ENCODE measurements at regions not wholly inside any gene's neighbourhood (a gene's known extent, or its start where the extent isn't known, plus 50 kb on each side); places are given as distances from the start of the nearest gene placed in this dataset.

DNA sequence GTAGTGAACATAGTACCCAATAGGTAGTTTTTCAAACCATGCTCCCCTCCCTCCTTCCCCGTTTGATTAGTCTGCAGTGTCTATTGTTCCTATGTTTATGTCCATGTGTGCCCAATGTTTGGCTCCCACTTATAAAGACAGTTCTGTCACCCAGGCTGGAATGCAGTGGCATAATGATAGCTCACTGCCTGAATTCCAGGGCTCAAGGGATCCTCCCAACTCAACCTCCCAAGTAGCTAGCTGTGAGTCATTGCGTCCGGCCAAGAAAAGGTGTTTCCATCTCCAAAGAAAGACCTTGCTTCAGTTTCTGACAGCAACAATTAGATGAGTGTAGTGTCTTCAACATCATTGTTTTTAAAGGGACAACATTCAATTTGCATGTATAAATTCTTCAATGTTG, 131.1 kb upstream of the CEP162 start:
- no peak overlapping the region for H2AFZ ChIP-seq
- no peaks in the 10 kb centered on the region for H3K27me3 ChIP-seq (ENCODE audit: insufficient read depth)
- Mint-ChIP-seq H3K9me3 (no peaks in the 10 kb centered on the region), H3K27ac (no peak overlapping the region), H3K4me3 (no peak overlapping the region), H3K36me3 (ENCODE audit: low read depth) (no peaks in the 10 kb centered on the region), H3K27me3 (ENCODE audit: insufficient read depth, low read depth, poor library complexity) (no peaks in the 10 kb centered on the region), H3K4me1 (peaks cover 3% of the 10 kb centered on the region; the same call in 1 of the 3 replicates)
- no peak overlapping the region for H3K27ac ChIP-seq (ENCODE audit: low read depth)
- DNase-seq (ENCODE audit: low spot score) = no peak
- H4K20me1 ChIP-seq (replicated peaks; ENCODE audit: insufficient read depth) = no peaks in the 10 kb centered on the region
- peaks cover 3% of the 10 kb centered on the region; the same call in 1 of the 2 replicates for H3K4me1 ChIP-seq (ENCODE audit: insufficient read depth)
- H3K79me2 ChIP-seq (replicated peaks; ENCODE audit: insufficient read depth) = no peaks in the 10 kb centered on the region
- H3K4me3 ChIP-seq = no peak overlapping the region
- ATAC-seq = no peak
- no peak overlapping the region for H3K4me2 ChIP-seq
- H3K9me2 ChIP-seq (ENCODE audit: insufficient read depth) = no peaks in the 10 kb centered on the region
- H3K36me3 ChIP-seq (ENCODE audit: insufficient read depth) = no peaks in the 10 kb centered on the region
- no peaks in the 10 kb centered on the region for H3F3A ChIP-seq (replicated peaks; ENCODE audit: low read depth)
- TF ChIP-seq CREB1 (CRISPR knock-in tag; IDR thresholded peaks at IDR 0.05; ENCODE audit: low read depth) = no peak
- TF ChIP-seq, protein P1, sequence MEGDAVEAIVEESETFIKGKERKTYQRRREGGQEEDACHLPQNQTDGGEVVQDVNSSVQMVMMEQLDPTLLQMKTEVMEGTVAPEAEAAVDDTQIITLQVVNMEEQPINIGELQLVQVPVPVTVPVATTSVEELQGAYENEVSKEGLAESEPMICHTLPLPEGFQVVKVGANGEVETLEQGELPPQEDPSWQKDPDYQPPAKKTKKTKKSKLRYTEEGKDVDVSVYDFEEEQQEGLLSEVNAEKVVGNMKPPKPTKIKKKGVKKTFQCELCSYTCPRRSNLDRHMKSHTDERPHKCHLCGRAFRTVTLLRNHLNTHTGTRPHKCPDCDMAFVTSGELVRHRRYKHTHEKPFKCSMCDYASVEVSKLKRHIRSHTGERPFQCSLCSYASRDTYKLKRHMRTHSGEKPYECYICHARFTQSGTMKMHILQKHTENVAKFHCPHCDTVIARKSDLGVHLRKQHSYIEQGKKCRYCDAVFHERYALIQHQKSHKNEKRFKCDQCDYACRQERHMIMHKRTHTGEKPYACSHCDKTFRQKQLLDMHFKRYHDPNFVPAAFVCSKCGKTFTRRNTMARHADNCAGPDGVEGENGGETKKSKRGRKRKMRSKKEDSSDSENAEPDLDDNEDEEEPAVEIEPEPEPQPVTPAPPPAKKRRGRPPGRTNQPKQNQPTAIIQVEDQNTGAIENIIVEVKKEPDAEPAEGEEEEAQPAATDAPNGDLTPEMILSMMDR (conservative IDR thresholded peaks at IDR 0.05; ENCODE audit: low read depth in 2 of 2) = no peak
- no peak for TF ChIP-seq POLR2AphosphoS5 (IDR thresholded peaks at IDR 0.05; ENCODE audit: low read depth)
- TF ChIP-seq, protein P2, sequence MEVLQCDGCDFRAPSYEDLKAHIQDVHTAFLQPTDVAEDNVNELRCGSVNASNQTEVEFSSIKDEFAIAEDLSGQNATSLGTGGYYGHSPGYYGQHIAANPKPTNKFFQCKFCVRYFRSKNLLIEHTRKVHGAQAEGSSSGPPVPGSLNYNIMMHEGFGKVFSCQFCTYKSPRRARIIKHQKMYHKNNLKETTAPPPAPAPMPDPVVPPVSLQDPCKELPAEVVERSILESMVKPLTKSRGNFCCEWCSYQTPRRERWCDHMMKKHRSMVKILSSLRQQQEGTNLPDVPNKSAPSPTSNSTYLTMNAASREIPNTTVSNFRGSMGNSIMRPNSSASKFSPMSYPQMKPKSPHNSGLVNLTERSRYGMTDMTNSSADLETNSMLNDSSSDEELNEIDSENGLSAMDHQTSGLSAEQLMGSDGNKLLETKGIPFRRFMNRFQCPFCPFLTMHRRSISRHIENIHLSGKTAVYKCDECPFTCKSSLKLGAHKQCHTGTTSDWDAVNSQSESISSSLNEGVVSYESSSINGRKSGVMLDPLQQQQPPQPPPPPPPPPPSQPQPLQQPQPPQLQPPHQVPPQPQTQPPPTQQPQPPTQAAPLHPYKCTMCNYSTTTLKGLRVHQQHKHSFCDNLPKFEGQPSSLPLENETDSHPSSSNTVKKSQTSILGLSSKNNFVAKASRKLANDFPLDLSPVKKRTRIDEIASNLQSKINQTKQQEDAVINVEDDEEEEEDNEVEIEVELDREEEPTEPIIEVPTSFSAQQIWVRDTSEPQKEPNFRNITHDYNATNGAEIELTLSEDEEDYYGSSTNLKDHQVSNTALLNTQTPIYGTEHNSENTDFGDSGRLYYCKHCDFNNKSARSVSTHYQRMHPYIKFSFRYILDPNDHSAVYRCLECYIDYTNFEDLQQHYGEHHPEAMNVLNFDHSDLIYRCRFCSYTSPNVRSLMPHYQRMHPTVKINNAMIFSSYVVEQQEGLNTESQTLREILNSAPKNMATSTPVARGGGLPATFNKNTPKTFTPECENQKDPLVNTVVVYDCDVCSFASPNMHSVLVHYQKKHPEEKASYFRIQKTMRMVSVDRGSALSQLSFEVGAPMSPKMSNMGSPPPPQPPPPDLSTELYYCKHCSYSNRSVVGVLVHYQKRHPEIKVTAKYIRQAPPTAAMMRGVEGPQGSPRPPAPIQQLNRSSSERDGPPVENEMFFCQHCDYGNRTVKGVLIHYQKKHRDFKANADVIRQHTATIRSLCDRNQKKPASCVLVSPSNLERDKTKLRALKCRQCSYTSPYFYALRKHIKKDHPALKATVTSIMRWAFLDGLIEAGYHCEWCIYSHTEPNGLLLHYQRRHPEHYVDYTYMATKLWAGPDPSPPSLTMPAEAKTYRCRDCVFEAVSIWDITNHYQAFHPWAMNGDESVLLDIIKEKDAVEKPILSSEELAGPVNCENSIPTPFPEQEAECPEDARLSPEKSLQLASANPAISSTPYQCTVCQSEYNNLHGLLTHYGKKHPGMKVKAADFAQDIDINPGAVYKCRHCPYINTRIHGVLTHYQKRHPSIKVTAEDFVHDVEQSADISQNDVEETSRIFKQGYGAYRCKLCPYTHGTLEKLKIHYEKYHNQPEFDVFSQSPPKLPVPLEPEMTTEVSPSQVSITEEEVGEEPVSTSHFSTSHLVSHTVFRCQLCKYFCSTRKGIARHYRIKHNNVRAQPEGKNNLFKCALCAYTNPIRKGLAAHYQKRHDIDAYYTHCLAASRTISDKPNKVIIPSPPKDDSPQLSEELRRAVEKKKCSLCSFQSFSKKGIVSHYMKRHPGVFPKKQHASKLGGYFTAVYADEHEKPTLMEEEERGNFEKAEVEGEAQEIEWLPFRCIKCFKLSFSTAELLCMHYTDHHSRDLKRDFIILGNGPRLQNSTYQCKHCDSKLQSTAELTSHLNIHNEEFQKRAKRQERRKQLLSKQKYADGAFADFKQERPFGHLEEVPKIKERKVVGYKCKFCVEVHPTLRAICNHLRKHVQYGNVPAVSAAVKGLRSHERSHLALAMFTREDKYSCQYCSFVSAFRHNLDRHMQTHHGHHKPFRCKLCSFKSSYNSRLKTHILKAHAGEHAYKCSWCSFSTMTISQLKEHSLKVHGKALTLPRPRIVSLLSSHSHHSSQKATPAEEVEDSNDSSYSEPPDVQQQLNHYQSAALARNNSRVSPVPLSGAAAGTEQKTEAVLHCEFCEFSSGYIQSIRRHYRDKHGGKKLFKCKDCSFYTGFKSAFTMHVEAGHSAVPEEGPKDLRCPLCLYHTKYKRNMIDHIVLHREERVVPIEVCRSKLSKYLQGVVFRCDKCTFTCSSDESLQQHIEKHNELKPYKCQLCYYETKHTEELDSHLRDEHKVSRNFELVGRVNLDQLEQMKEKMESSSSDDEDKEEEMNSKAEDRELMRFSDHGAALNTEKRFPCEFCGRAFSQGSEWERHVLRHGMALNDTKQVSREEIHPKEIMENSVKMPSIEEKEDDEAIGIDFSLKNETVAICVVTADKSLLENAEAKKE (CRISPR knock-in tag; IDR thresholded peaks at IDR 0.05) = no peak
- TF ChIP-seq, protein P3, sequence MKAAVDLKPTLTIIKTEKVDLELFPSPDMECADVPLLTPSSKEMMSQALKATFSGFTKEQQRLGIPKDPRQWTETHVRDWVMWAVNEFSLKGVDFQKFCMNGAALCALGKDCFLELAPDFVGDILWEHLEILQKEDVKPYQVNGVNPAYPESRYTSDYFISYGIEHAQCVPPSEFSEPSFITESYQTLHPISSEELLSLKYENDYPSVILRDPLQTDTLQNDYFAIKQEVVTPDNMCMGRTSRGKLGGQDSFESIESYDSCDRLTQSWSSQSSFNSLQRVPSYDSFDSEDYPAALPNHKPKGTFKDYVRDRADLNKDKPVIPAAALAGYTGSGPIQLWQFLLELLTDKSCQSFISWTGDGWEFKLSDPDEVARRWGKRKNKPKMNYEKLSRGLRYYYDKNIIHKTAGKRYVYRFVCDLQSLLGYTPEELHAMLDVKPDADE (IDR thresholded peaks at IDR 0.05) = no peak
- no peak for TF ChIP-seq STAT1 (IDR thresholded peaks at IDR 0.05; ENCODE audit: unreplicated experiment)
- TF ChIP-seq EZH2phosphoT487 (IDR thresholded peaks at IDR 0.05; ENCODE audit: unreplicated experiment) = no peak
- TF ChIP-seq ZNF331 (CRISPR knock-in tag; IDR thresholded peaks at IDR 0.05; ENCODE audit: low read depth) = no peak
- TF ChIP-seq JUNB (IDR thresholded peaks at IDR 0.05; ENCODE audit: unreplicated experiment) = no peak
- no peak for TF ChIP-seq EZH2 (IDR thresholded peaks at IDR 0.05; ENCODE audit: low read depth, unreplicated experiment)
- no peak for TF ChIP-seq ZNF114 (CRISPR knock-in tag; IDR thresholded peaks at IDR 0.05)
- no peak for TF ChIP-seq NANOG (IDR thresholded peaks at IDR 0.05; ENCODE audit: borderline replicate concordance)
- TF ChIP-seq, protein P4, sequence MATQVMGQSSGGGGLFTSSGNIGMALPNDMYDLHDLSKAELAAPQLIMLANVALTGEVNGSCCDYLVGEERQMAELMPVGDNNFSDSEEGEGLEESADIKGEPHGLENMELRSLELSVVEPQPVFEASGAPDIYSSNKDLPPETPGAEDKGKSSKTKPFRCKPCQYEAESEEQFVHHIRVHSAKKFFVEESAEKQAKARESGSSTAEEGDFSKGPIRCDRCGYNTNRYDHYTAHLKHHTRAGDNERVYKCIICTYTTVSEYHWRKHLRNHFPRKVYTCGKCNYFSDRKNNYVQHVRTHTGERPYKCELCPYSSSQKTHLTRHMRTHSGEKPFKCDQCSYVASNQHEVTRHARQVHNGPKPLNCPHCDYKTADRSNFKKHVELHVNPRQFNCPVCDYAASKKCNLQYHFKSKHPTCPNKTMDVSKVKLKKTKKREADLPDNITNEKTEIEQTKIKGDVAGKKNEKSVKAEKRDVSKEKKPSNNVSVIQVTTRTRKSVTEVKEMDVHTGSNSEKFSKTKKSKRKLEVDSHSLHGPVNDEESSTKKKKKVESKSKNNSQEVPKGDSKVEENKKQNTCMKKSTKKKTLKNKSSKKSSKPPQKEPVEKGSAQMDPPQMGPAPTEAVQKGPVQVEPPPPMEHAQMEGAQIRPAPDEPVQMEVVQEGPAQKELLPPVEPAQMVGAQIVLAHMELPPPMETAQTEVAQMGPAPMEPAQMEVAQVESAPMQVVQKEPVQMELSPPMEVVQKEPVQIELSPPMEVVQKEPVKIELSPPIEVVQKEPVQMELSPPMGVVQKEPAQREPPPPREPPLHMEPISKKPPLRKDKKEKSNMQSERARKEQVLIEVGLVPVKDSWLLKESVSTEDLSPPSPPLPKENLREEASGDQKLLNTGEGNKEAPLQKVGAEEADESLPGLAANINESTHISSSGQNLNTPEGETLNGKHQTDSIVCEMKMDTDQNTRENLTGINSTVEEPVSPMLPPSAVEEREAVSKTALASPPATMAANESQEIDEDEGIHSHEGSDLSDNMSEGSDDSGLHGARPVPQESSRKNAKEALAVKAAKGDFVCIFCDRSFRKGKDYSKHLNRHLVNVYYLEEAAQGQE (IDR thresholded peaks at IDR 0.05; ENCODE audit: unreplicated experiment) = no peak
